NCI-H82 treated with DMSO at 0.1 percent for 48 hours (cell line): ENCODE measurements at regions not wholly inside any gene's neighbourhood (a gene's known extent, or its start where the extent isn't known, plus 50 kb on each side); places are given as distances from the start of the nearest gene placed in this dataset.
A peak's percentile ranks its signal among the peaks of the same experiment; 100 is the strongest.

Source experiments
- DNase-seq: peaks from one replicate; lab custom pipeline; 2025; ENCODE audit not compliant: unreplicated experiment; lab: John Stamatoyannopoulos, UW

DNA sequence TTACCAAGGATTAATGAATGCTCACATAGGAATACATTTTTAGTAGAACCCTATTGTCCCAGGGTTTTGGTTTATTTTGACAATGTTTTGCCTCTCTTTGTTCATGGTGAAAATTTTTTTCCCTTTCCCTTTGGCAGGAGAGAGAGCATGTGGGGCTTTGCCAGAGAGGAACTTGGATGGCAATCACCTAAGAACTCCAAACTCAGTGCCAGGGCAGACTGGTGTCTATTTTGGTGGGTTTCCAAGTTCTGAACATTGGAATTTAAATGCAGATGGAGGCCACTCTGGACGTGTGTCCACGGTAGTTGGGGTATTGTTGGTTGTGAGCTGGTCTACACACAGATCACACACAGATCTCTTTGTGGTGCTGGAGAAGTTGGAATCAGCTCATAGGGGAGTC, 2091.1 kb upstream of the PIK3C3 start:
- DNase-seq: no peak

DNA sequence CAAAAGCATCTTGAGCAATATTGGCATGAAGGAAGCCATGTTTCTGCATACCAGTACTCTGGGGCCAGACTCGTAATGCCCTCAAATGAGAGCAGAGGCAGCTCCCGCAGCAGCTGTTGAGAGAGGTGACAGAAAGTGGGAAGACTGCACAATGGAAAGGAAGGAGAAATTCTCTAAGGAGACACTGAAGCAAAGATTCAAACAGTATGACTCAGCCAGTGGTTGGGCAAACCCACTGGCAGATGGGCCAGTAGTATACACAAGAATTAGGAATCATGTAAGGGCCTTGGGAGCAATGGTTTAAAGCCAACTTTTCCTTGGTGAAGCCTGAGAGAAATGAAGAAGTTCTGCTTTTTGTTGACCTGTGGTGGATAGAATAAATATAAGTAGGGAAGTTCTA, 2092.7 kb upstream of the PIK3C3 start:
- no peak for DNase-seq

DNA sequence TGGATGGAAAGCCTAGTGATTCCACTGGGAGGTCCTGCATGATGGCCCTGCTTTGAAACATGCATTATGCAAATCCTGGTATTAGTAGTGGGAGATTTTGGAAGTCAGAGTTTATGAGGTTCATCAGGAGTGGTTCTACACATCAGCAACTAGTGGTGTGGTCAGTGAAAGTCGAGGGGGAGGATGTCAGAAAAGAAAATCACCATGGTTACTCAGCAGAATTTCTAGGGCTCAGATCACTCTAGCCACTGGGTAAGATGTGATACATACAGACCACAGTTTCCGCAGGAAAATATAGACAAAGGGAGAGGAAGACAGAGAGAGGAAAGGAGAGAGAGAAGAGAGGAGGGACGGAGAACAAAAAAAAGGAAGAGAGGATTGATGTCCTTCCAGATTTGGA, 2100.7 kb upstream of the PIK3C3 start:
- DNase-seq: no peak

DNA sequence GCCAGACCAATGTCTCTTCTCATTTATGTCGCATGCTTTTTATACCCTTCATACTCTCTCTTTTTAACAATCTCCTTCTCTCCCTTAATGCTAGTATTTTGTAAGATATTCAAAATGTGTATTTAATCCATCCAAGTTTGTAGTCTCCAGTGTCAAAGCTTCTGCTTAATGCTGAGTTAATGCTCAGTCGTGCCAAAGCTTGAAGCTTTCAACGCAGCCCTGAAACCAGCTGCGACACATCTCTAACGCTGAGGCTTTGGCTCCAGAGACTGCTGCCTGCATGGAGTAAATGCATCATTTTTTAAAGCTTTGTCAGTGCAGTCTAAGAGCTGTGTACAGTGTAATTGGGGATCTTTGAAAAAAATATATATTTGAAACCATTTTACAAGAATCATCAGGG, 2108.8 kb upstream of the PIK3C3 start:
- DNase-seq: no peak

DNA sequence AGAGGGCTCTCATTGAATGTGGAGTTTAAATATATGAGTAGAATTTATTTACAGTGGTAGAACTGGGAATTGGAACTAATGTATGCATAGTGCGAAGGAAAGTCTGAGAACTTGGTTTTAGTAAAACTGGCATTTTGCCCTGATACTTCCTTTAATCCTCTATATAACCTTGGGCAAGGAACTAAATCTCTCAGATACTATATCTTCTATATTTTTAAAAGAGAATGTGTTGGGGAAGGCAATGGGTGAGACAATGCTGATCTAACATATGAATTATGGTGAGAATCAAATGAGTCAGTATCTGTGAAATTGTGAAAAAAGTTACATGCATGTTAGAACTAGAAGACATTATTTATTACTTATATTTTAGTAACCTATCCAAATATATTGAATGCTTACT, 2109.4 kb upstream of the PIK3C3 start:
- no peak for DNase-seq

DNA sequence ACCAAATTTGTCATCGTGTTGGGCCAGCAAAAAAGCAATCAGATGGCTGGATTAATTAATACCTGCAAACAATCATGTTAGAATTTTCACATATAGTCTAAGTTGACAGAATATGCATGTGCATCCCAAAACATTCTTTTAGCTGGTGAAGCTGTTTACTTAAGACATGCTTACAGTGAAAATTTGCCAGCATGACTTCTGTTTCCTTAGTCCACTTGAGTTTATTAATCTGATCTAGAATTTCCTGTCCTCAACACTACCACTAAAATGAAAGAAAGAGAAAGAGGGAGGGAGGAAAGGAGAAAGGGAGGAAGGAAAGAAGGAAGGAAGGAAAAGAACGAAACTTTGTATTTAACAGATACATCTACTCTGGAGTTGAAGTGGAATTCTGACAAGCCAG, 2109.9 kb upstream of the PIK3C3 start:
- DNase-seq: no peak

DNA sequence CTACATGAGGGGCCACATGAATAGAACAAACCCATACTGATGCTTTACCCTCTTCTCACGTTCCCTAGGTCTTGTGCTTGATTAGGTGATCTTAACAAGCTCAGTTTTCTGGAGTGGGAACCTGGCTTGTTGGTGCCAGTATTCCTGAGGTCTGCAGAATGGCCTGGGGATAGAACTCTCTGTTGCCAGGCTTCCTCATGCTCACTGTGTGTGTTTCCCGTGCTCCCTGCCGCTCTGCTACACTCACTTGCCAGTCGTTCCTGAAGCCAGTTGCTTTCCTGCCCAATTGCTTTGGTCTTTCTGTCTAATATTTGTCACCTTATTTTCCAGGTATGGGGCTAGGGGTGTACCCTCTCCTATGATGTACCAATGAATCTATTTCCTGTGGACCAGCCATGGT, 2111.5 kb upstream of the PIK3C3 start:
- no peak for DNase-seq

DNA sequence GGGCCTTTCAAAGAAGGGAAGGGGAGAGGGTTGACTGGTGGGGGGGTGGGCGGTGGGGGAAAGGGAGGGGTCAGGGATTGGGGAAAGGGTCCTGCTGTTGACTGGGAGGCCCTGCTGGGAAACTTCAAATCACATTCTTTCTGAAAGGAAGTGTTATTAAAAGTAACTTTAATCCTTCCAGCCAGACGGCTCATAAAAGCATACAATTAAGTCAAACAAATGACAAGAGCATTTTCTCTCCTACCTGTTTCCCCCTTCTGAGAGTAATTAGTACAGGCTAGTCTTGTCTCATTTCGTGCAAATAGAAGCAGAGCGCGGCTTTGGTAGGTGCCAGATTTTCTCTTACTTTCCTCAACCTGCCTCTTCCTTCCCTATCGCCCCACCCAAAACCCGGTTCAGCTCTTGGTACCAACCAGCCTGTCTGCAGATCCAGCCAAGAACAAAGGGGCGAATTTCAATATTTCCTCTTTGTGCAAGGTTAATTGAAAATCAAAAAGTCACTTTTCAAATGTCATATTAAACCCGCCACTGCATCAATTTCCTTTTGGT, 2112.6 kb upstream of the PIK3C3 start:
- no peak for DNase-seq

DNA sequence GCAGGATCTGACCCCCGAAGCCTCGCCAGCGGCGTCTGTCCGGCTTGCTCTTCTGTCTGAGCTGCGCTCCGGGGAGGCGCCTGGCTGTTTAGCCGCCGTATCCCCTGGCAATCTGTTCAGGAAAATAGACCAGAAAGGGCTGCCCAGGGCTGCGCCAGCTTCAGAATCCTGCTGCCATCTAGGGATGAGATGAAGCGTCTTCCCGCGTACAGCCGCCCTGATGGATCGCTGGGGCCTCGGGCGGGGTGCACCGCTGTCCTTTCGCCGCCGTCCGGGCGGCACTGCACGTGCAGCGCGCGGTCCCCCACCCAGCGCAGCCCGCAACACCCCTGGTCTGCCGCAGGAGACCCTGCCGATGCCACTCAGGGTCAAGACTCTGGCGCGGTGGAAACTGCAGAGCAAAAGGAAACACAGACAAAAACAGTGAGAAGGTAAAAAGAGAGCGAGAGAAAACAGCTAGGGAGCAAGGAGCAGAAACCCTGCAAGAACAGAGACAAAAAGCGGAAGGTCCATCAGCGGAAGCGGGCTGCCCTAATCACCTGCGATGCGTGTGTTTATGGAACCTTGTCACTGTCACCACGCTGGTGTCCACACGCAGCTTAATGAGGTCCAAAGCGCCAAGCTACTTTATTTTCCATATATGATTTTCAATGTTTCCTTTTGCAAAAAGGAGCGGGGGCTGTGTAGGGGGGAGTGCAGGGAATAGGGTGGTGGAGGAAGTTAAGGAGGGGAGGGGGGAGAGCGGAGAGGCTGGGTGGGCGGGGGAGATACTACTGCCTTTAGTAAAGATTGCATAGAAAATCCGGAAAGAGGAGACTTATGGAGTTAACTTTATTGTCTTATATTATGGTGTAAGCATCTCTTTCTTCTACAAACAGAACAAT, 2113.3 kb upstream of the PIK3C3 start:
- peak; percentile 5 for DNase-seq

DNA sequence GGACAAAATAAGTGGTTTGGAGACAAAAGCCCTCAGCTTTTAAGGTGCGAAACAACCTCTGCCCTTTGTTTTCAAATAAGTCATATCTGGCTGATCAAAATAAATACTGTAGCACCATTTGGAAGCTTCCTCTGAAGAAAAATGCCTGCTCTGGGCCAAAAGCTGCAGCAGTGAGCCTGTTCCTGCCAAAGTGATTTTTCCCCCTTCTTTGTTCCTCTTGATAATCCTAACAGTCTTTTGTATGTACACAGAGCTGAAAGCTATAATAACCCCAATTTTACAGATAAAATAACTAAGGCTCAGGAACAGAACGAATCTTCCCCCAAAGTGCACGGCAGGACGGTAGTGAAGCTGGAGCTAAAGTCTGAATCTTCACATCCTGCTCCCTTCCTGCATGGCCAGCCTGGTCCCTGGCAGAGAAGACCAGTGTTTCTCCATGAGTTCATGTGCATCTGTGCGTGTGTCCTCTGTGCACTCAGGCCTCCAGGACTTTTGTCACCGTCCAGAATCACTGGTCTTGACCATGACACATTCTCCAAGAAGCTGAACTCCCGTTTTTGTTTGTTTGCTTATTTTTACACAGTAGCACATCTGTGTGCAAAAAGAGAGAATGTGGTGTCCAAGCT, 2114.1 kb upstream of the PIK3C3 start:
- no peak for DNase-seq

DNA sequence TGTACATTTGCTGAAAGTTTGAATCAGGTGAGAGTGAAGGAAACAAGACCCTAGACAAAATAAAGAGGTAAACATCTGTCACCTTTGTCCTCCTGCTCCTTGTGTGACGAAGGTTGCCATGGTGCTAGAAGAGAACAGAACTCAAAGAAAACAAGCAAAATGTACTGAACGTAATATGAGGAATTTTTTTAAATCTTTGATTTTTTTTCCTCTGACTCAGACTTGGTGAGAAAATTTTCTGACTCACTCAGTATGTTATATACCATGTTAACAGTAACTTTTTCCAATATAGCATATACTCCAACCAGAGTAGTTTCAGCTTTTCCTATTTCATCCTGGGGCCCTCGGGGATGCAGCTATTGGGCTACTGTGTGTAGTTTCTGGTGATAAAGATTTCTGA, 2114.6 kb upstream of the PIK3C3 start:
- DNase-seq: no peak

DNA sequence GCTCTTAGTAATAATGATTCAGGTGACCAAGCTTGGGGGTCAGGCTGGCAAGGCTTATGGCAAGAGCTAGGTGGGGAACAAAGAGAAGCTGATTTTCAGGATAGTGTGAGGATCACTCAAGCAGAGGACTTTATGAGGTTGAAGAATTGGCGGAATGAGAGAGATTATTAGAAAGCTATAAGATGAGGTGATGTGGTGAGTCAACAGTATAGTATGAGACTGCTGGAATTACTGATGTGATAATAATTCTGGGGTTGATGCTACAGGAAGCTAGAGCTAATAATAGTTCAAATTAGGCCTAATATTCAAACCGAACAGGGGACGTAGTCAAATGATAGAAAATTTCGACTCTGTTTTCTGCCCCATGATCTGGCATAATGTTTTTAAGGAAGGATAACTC, 2115.3 kb upstream of the PIK3C3 start:
- DNase-seq: no peak

DNA sequence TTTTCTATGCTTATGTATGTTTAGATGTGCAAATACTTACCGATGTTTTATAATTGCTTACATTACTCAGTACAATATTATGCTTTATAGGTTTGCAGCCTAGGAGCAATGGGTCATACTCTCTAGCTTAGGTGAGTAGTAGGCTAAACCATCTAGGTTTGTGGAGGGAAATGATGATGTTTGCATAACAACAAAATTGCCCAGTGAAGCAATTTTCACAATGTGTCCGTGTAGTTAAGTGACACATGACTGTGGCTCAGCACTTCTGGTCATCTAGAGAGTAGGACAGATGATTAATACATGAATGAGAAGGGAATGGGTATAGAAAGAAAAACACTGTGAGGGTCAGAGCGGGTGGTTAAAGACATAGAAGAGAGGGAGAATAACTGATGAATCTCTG, 2116.2 kb upstream of the PIK3C3 start:
- no peak for DNase-seq

DNA sequence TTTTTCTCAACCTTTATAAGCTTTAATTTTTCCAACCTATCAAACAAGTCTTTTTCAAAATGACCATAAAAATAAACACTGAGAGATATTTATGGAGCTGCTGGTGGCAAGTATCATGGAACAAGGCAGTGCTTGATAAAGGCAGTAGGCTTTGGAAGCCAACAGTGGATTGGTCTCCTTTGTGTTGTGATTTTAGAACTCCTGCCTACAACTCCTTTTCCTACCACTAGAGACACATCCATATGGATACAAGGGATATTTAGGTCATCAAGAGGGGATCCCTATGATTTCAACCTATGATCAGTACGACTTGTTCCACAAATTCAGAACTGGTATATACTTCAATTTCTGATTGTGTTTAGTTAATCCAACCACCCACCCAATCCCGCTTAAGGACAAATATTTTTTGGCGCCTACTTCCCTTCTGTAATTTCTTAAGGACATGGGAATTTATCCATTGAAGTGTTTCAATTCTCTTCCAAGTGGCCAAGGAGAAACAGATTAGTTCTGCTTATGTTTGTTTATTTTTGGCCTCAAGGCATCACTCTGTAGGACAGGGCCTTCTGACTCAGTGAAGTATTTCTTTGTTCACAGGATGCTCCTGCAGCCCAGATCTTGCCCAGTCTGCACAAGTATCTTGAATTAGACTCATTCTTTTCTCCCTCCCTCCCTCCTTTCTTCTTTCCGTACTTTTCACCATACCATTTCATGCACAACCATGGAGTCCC, 2119.6 kb upstream of the PIK3C3 start:
- DNase-seq: no peak

DNA sequence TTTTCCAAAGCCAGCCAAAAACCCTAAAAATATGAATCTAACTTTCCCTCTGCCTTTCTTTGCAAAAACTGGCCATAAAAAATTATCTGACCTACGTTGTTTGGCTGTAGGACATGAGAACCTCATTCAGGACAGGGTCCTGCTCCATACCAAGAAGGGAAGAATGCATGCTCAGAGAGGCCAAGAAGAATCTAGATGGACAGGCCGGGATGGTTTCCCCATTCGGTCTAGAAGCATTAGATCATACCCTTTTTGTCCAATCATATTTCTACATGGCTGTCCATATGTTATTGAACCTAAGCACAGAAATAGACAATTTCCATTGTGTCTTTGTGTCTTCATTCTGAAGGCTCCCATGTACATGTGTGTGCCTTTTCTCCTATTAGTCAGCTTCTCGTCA, 2120.4 kb upstream of the PIK3C3 start:
- no peak for DNase-seq

DNA sequence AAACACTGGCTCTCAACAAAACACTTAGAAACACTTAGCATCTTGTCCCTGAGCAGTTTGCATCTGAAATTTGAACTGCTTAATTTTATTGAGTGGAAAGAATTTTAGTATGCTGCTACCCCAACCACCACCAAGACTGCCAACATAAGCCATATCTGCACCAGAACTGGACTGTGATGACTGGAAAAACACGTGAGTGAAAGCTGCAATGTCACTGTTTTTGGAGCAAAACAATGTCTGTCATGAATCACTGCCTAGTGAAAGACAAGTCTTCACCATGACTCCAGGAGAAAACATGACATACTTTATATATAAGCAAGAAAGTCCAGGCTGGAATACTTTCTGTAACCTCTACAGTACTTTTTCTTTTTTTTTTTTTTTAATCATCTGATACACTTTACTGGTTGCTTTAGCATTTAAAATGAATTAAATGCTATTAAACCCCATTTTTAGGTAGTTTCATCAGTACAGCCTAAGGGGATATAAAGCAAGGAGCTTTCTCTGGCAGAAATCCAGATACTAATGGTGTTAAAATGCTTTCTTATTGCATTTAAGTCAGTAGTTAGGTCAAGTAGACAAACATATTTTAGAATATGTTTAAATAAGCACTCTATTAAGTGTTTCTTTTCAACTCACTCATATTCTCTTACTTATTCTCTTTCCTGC, 2129.4 kb upstream of the PIK3C3 start:
- no peak for DNase-seq

DNA sequence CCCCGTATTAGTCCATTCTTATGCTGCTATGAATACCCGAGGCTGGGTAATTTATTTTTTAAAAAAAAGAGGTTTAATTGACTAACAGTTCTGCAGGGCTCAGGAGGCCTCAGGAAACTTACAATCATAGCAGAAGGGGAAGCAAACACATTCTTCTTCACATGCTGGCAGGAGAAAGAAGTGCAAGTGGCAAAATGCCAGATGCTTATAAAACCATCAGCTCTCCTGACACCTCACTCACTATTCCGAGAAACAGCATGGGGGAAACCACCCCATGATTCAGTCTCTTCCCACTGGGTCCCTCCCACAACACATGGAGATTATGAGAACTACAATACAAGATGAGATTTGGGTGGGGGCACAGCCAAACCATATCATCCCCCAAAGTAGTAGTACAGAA, 2148.5 kb upstream of the PIK3C3 start:
- DNase-seq: no peak

DNA sequence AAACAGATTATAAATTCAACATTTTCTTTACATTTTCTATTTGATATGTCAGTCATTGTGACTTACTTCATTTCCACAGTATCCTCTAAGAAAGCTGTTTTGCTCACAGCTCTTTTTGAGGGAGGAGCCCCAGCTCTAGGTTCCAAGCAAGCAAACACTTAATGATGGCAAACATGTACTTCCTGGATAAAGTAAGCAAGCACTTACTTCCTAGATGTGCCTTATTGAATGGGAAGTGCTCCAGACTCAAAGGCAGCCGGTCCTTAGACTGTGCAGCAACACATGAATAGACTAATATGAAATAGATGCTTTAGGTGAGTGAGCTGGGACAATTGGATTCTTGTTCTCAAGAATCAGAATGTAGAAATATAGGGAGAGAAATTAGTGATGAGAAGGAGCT, 2149.8 kb upstream of the PIK3C3 start:
- no peak for DNase-seq

DNA sequence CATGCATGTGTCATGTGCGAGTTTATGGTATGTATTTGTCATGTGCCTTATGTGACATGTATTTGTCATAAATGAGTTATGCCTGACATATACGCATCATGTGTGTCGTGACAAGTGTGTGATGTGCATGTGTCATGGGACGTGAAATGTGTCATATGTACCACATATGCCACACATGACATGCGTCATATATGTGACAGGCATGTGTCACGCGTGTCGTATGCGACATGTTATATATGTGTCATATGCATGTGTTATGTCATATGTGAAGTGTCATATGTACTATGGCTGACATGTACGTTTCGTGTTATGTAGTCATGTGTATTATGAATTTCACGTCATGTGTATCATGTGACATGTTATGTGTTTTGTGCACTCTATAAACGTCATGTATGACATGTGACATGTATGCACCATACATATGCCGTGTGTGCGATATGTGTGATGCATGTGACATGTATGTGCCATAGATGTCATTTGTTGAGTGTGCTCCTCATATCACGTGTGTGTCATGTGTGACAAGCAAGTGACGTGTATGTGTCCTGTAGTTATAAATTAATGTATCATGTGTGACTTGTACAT, 2152.3 kb upstream of the PIK3C3 start:
- DNase-seq: no peak

DNA sequence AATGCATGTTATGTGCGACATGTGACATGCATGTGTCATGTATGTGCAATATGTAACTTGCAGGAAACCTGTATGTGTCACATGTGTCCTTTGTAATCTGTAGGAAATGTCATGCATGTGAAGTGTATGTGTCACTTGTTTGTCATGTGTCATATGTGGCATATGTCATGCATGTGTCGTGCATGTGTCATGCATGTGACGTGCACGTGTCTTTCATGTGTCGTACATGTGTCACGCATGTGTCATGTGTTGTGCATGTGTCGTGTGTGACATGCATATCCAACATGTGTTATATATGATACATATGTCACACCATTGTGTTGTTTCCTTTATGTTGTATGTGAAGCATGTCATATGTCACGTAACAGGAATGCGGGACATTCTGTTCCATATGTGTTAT, 2153.2 kb upstream of the PIK3C3 start:
- DNase-seq: no peak

DNA sequence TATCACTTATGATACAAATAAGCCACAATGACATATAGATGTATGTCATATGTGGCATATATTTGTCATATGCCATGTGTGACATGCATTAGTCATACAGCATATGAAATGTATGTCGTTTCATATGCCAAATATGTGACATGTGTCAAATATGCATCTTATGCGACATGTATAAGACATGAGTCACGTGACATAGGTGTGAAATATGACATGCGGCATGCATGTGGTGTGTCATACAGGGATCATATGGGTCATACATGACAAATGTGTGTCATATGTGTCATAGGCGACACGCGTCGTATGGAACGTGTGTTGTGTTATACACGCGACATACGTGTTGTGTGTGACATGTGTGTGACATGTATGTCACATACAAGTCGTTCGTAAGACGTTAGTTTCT, 2154.0 kb upstream of the PIK3C3 start:
- DNase-seq: no peak
